ENCODE measurements at regions not wholly inside any gene's neighbourhood (a gene's known extent, or its start where the extent isn't known, plus 50 kb on each side); places are given as distances from the start of the nearest gene placed in this dataset.

DNA sequence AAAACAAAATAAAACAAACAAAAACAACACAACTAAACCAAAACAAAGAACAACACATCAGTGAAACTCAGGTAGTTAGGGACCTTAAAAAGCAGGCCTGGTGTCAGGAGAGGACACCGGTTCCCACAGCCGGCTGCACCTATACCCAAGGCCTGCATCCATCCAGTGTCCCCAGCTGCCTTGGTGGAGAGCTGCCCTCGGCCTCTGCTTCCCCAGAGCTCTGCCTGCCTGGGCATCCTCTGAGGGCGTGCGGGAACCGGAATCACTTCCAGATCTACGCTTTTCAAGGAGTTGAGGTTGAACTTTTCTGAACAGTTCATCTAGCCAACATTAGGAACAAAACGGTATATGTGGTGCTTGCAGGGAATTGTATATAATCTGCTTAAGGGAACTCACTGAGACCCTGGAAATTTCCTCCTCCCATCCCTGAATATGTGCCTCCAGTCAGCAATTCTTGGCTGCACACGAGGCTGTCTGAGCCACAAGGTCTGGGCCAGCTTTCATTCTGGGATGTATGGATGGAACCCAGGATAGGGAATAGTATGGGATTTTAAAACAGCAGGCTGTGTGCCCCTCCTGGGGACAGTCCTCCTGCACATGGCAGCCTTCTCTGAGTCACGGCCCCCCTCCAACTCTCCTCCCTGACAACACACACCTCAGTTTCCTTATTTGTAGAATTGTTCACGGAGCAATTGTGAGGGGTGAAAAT, 319.0 kb upstream of the RTL1 start:
- TF ChIP-seq CTCF (conservative IDR thresholded peaks at IDR 0.05; ENCODE audit: low read depth in 2 of 2) (no peak), REST (IDR thresholded peaks at IDR 0.05; ENCODE audit: unreplicated experiment) (no peak), JUNB (IDR thresholded peaks at IDR 0.05; ENCODE audit: unreplicated experiment) (no peak), NANOG (IDR thresholded peaks at IDR 0.05; ENCODE audit: borderline replicate concordance) (no peak), POLR2AphosphoS5 (IDR thresholded peaks at IDR 0.05; ENCODE audit: low read depth) (no peak), EZH2 (IDR thresholded peaks at IDR 0.05; ENCODE audit: low read depth, unreplicated experiment) (no peak), CREB1 (CRISPR knock-in tag; IDR thresholded peaks at IDR 0.05; ENCODE audit: low read depth) (no peak), EZH2phosphoT487 (IDR thresholded peaks at IDR 0.05; ENCODE audit: unreplicated experiment) (no peak), ZNF462 (CRISPR knock-in tag; IDR thresholded peaks at IDR 0.05) (no peak), STAT1 (IDR thresholded peaks at IDR 0.05; ENCODE audit: unreplicated experiment) (no peak), ETS1 (IDR thresholded peaks at IDR 0.05) (no peak), ZNF114 (CRISPR knock-in tag; IDR thresholded peaks at IDR 0.05) (no peak), ZNF331 (CRISPR knock-in tag; IDR thresholded peaks at IDR 0.05; ENCODE audit: low read depth) (no peak)
